DOHH2 (cell line): ENCODE measurements at regions not wholly inside any gene's neighbourhood (a gene's known extent, or its start where the extent isn't known, plus 50 kb on each side); places are given as distances from the start of the nearest gene placed in this dataset.

Experiments
- EZH2phosphoT487 ChIP-seq: fragments of 200-600 bp; sonication (generic); IDR thresholded peaks from 2 replicates; pipeline ENCODE4 v1.6.1; 2017; ENCODE audit warnings: borderline replicate concordance, mild to moderate bottlenecking, antibody characterized with exemption, low read length, moderate library complexity, mixed read lengths
- TF ChIP-seq, protein P1 (sequence below): fragments of 200-600 bp; sonication (generic); IDR thresholded peaks from one replicate; pipeline ENCODE4 v1.5.1; 2014; ENCODE audit warnings: antibody characterized with exemption, mild to moderate bottlenecking, low read depth, low read length; ENCODE audit not compliant: poor library complexity, severe bottlenecking

DNA sequence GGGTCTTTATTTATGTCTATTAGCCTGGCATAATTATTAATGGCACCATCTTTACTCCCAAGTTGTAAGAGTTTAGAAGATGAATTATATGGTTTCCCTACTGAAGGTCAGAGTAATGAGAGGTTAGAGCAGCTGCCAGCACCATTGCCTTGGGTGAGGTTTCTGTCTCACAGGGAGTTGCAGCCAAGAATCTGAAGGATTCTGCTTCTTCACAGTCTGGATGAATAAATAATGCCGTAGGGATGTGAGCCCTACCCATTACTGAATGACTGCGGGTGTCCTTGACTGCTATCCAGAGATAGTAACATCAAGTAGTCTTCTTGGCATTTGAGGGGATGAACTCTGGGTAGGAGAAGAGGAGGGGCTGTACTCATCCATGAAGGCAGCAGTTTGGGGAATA is 52.8 kb upstream of the SMIM36 start:
- TF ChIP-seq, protein P1, sequence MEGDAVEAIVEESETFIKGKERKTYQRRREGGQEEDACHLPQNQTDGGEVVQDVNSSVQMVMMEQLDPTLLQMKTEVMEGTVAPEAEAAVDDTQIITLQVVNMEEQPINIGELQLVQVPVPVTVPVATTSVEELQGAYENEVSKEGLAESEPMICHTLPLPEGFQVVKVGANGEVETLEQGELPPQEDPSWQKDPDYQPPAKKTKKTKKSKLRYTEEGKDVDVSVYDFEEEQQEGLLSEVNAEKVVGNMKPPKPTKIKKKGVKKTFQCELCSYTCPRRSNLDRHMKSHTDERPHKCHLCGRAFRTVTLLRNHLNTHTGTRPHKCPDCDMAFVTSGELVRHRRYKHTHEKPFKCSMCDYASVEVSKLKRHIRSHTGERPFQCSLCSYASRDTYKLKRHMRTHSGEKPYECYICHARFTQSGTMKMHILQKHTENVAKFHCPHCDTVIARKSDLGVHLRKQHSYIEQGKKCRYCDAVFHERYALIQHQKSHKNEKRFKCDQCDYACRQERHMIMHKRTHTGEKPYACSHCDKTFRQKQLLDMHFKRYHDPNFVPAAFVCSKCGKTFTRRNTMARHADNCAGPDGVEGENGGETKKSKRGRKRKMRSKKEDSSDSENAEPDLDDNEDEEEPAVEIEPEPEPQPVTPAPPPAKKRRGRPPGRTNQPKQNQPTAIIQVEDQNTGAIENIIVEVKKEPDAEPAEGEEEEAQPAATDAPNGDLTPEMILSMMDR: no peak
- TF ChIP-seq EZH2phosphoT487: no peak
